GM18868 (cell line): ENCODE measurements at regions not wholly inside any gene's neighbourhood (a gene's known extent, or its start where the extent isn't known, plus 50 kb on each side); places are given as distances from the start of the nearest gene placed in this dataset.

Source experiments
- ATAC-seq: cut with Tn5 transposase; IDR thresholded peaks from one replicate; pipeline ENCODE4 v1.9.1; 2021; ENCODE audit warnings: mild to moderate bottlenecking, moderate library complexity; ENCODE audit not compliant: unreplicated experiment

GRCh38 chr2:103462101-103462500 lies 700.3 kb downstream of the TMEM182 start:
- ATAC-seq: no peak

- ATAC-seq: no peak
These were observed 700.9 kb downstream of the TMEM182 start for GRCh38 chr2:103462712-103463111.

GRCh38 chr2:103464831-103465230 lies 703.0 kb downstream of the TMEM182 start:
- no peak for ATAC-seq

GRCh38 chr2:103469800-103470199 lies 708.0 kb downstream of the TMEM182 start:
- ATAC-seq: no peak

- ATAC-seq: no peak
These were observed 723.1 kb downstream of the TMEM182 start for GRCh38 chr2:103484906-103485305.

GRCh38 chr2:103496850-103497249 lies 735.0 kb downstream of the TMEM182 start:
- no peak for ATAC-seq

GRCh38 chr2:103506812-103507211 lies 745.0 kb downstream of the TMEM182 start:
- no peak for ATAC-seq

- ATAC-seq: no peak
These were observed 750.6 kb downstream of the TMEM182 start for GRCh38 chr2:103512442-103512841.

- ATAC-seq: no peak
These were observed 758.7 kb downstream of the TMEM182 start for GRCh38 chr2:103520547-103520946.

- ATAC-seq: no peak
These were observed 763.9 kb downstream of the TMEM182 start for GRCh38 chr2:103525756-103526155.

- no peak for ATAC-seq
These were observed 764.9 kb downstream of the TMEM182 start for GRCh38 chr2:103526757-103527156.

- no peak for ATAC-seq
These were observed 765.4 kb downstream of the TMEM182 start for GRCh38 chr2:103527278-103527677.

- ATAC-seq: no peak
These were observed 768.1 kb downstream of the TMEM182 start for GRCh38 chr2:103529798-103530502.

- ATAC-seq: no peak
These were observed 790.9 kb downstream of the TMEM182 start for GRCh38 chr2:103552775-103553174.

GRCh38 chr2:103594823-103595222 lies 833.0 kb downstream of the TMEM182 start:
- ATAC-seq: no peak

GRCh38 chr2:103605071-103605780 lies 843.4 kb downstream of the TMEM182 start:
- no peak for ATAC-seq

GRCh38 chr2:103615611-103616105 lies 853.8 kb downstream of the TMEM182 start:
- no peak for ATAC-seq

GRCh38 chr2:103616891-103617290 lies 855.1 kb downstream of the TMEM182 start:
- no peak for ATAC-seq

- ATAC-seq: no peak
These were observed 856.3 kb downstream of the TMEM182 start for GRCh38 chr2:103618112-103618511.

- no peak for ATAC-seq
These were observed 865.5 kb downstream of the TMEM182 start for GRCh38 chr2:103627301-103627700.

- ATAC-seq: no peak
These were observed 877.1 kb downstream of the TMEM182 start for GRCh38 chr2:103638978-103639377.

- ATAC-seq: no peak
These were observed 894.7 kb downstream of the TMEM182 start for GRCh38 chr2:103656558-103656957.
